CD4-positive, alpha-beta T cell treated with Interferon alpha-2 for 1 hour (primary cell): ENCODE measurements at regions not wholly inside any gene's neighbourhood (a gene's known extent, or its start where the extent isn't known, plus 50 kb on each side); places are given as distances from the start of the nearest gene placed in this dataset.
"Not testable (repeated sequence)": the region's sequence is repeated elsewhere in the genome, so short reads cannot be mapped to it uniquely, and the experiment has no call there.

Experiments used
- DNase-seq, 2 donors: peaks; one replicate each; pipeline ENCODE4 v3.0.0-alpha.2; 2020 to 2022

DNA sequence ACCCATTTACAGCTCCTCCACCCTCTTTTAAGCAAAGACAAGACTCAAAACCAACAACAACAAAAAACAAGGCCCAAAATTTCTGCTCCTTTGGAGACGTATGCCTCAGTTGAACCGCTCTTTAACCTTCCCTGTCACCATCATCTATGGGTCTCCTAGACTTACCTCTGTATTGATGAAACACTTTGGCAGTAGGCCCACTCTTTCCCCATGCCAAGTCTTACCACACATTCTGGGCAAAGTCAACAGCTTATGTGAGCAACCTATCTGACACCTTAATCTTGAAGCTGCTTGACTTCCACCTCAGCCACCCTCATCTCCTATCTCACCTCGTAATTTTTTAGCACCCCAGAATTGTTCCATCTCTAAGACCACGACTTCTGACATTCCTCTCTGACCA lies 99.7 kb upstream of the CXorf66 start:
- DNase-seq, result no peak

DNA sequence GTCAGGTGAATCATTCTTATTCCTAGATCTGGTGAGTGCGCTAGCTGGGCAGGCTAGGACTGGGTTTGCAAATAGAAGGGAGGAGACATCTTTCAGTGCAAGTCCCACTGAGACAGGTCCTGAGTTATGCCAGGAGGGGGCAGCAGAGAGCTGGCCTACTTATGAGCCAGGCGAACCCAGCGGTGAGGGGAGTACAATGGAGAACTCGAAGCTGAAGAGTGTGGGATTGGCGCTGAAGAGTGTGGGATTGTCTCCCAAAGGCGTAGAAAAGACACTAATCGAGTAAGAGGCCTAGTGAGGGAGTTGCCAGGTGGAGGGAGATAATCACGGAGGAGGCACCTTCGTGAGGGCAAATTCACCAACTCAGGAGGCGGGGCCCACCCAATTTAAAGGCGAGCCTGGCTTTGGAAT lies 91.7 kb upstream of the CXorf66 start:
- peak; percentile 46 for DNase-seq

DNA sequence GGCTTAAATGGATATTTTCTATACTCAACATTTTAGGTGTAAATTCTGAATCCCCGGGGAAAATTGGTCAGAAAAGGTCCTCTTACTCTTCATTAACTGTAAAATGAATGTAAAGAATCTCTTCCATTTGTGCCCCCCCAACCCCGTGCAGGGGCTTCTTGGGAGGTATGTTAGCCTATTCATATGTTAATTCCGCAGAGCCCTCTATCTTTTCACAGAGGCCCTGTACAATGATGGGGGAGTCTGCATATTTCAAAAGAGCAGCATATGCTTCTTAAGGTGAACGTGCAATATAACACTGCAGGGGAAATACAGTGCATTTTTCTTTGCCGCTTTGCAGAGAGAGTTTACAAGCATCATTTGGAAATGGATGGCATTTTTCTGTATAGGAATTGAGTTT lies 88.5 kb upstream of the CXorf66 start:
- DNase-seq, result no peak

DNA sequence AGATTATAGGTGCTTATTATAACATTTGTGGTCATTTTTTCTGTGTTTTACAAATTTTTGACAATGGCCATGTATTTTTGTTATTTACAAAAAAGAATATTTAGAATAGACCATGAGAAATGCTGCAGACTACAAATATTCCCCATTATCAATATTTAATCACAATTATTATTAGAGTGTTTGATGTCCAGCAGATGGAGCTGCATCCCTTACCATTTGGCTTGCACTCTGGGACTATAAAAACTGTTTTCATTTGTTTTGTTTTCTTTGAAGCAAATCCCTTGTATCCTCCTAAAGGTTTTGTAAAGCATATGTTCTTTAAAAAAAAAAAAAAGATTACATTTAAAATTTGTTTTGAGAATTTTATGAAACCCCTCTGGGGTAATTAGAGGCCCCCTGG lies 85.6 kb upstream of the CXorf66 start:
- no peak for DNase-seq

DNA sequence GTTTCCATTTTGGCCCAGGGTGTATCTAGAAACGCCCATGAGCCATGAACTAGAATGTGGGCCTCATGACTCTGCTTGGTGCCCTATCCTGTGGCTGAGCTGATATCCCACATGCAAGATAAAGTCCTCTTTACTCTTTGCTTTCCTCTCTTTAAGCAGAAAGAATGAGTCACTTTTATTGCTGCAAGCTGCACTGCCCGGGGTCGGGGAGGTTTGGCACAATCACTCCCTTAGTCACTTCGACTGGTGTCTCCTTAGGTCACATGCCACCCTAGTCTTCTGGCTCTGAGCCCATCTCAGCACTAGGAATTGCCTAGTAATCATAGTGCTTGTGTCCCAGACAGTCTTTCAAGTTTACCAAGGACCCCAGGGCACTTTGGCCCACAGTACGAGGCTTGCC lies 75.1 kb upstream of the CXorf66 start:
- DNase-seq, result no peak

DNA sequence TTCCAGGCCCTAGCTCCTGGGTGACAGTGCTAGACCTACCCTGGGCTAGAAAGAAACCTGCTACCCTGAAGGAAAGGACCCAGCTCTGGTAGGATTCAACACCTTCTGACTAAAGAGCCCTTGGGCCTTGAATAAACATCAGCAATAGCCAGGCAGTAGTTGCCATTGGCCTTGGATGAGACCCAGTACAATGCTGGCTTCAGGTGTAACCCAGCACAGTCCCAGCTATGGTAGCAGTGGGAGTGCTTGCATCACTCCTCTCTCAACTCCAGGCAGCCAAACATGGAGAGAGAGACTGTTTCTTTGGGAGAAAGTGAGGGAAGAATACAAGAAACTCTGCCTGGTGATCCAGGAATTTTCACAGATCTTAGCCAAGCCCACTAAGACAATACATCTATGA lies 73.5 kb upstream of the CXorf66 start:
- DNase-seq, result no peak

DNA sequence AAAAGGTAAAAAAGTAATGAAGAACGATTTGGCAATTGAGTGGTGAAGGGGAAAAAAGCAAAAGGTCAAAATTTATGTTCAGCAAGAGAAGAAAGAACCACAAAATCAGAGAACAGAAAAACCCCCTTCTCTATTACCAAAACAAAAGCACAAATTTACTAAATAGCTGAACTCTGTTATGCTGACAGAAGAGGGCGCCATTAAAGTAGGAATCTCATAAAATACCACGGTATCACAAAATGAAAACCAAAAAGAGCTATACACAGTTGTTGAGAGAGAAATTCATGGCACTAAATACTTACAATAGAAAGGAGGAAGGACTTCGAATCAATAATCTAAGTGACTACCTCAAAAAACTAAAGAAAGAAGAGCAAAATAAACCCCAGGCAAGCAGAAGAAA lies 69.6 kb upstream of the CXorf66 start:
- no peak for DNase-seq

DNA sequence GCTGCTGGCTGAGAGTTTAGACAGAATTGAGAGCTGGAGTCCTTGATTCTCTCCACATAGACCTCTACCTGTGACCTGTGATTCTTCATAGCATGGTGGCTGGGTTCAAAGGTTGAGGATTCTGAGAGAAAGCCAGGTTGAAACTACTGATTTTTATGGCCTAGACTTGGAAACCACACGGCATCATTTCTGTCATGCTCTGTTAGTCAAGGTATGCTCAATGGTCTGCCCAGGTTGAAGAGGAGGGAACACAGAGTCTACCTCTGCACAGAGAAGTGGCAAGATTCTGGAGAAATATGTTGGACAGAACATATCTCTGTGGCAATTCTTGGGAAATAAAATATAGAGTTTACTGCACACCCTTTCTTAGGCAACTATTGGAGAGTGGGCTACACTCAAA lies 57.2 kb upstream of the CXorf66 start:
- no peak for DNase-seq

DNA sequence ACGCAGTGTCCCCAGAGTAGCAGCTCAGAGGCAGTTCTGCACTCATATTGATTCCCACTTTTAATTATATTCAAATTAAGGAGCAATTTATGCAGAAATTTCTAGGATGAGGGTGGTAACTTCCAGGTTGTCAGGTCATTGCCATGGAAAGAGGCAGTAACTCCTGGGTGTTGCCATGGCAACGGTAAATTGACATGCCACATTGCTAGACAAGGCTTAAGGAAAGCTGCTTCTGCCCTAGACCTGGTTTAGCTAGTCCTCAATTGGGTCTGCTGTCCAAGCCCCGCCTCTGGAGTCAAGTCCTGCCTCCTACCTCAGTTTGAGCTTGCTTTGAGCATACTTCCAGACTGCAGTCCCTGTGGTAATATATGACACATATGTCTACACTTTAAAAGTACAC lies 53.8 kb upstream of the CXorf66 start:
- DNase-seq, result not testable (repeated sequence)
